Smooth muscle cell (in vitro differentiated cells): ENCODE measurements at regions not wholly inside any gene's neighbourhood (a gene's known extent, or its start where the extent isn't known, plus 50 kb on each side); places are given as distances from the start of the nearest gene placed in this dataset.

Experiments
- DNase-seq: peaks from one replicate; lab custom pipeline; 2025; ENCODE audit not compliant: unreplicated experiment; lab: John Stamatoyannopoulos, UW
- H2AFZ ChIP-seq: fragments of 200-600 bp; sonication (generic); 2 replicates; pipeline ENCODE4 v1.6.0; 2016; ENCODE audit warnings: antibody characterized with exemption, low read depth, mild to moderate bottlenecking
- H3F3A ChIP-seq: fragments of 200-600 bp; sonication (generic); 2 replicates; pipeline ENCODE4 v1.6.0; 2017; ENCODE audit warnings: antibody characterized with exemption, low read depth
- H3K27ac ChIP-seq: fragments of 200-600 bp; sonication (generic); 2 replicates; pipeline ENCODE4 v1.5.1; 2016; ENCODE audit warnings: low read depth, mild to moderate bottlenecking
- H3K27me3 ChIP-seq: fragments of 200-600 bp; sonication (generic); 2 replicates; pipeline ENCODE4 v1.6.1; 2016; ENCODE audit warnings: low read depth, mild to moderate bottlenecking
- H3K36me3 ChIP-seq: fragments of 200-600 bp; sonication (generic); 2 replicates; pipeline ENCODE4 v1.5.1; 2016; ENCODE audit warnings: low read depth
- H3K4me1 ChIP-seq: fragments of 200-600 bp; sonication (generic); 2 replicates; pipeline ENCODE4 v1.5.1; 2016; ENCODE audit warnings: low read depth
- H3K4me2 ChIP-seq: fragments of 200-600 bp; sonication (generic); 2 replicates; pipeline ENCODE4 v1.6.0; 2016; ENCODE audit warnings: mild to moderate bottlenecking
- H3K4me3 ChIP-seq: fragments of 200-600 bp; sonication (generic); 2 replicates; pipeline ENCODE4 v1.5.1; 2016; ENCODE audit warnings: mild to moderate bottlenecking
- H3K79me2 ChIP-seq: fragments of 200-600 bp; sonication (generic); 2 replicates; pipeline ENCODE4 v1.6.0; 2016; ENCODE audit warnings: low read depth, mild to moderate bottlenecking
- H3K9ac ChIP-seq: fragments of 200-600 bp; sonication (generic); 2 replicates; pipeline ENCODE4 v1.6.0; 2016; ENCODE audit warnings: low read depth
- H3K9me3 ChIP-seq: fragments of 200-600 bp; sonication (generic); replicated peaks from 2 replicates; pipeline ENCODE4 v1.5.1; 2016; ENCODE audit warnings: low read depth
- H4K20me1 ChIP-seq: fragments of 200-600 bp; sonication (generic); 2 replicates; pipeline ENCODE4 v1.6.0; 2016; ENCODE audit warnings: low read depth
- CTCF ChIP-seq: fragments of 200-600 bp; sonication (generic); IDR thresholded peaks from 2 replicates; pipeline ENCODE4 v1.5.1; 2017; ENCODE audit warnings: borderline replicate concordance, mild to moderate bottlenecking, antibody characterized with exemption; ENCODE audit not compliant: insufficient read depth, poor library complexity, severe bottlenecking
- WGBS: methylation state at CpG from one replicate; pipeline ENCODE4 v1.1.7; 2016; ENCODE audit warnings: low lambda C conversion rate; 5-methylcytosine and 5-hydroxymethylcytosine counted together

GRCh38 chr4:3864742-3865721 is 98.8 kb downstream of the ADRA2C start:
- Histone ChIP-seq H3F3A (no peaks in the 10 kb centered on the region), H3K4me3 (no peak overlapping the region), H3K27me3 (peaks cover 18% of the 10 kb centered on the region), H4K20me1 (no peaks in the 10 kb centered on the region), H3K36me3 (no peaks in the 10 kb centered on the region), H2AFZ (no peak overlapping the region), H3K79me2 (no peaks in the 10 kb centered on the region), H3K4me1 (peaks cover 11% of the 10 kb centered on the region), H3K9ac (no peak overlapping the region), H3K9me3 (no peaks in the 10 kb centered on the region), H3K27ac (no peak overlapping the region), H3K4me2 (no peak overlapping the region)
- 91% methylated on average over 20 of the region's 28 CpGs for WGBS
- DNase-seq = no peak
- TF ChIP-seq CTCF = no peak

- DNase-seq = no peak
- Histone ChIP-seq H3K9ac (no peak overlapping the region), H3K4me1 (peaks cover 11% of the 10 kb centered on the region), H3K4me3 (no peak overlapping the region), H3K27me3 (peaks cover 30% of the 10 kb centered on the region), H3K79me2 (no peaks in the 10 kb centered on the region), H3K36me3 (no peaks in the 10 kb centered on the region), H3K4me2 (no peak overlapping the region), H4K20me1 (no peaks in the 10 kb centered on the region), H3F3A (no peaks in the 10 kb centered on the region), H2AFZ (no peak overlapping the region), H3K9me3 (no peaks in the 10 kb centered on the region), H3K27ac (no peak overlapping the region)
- TF ChIP-seq CTCF = no peak
- 92% methylated on average over 24 of the region's 24 CpGs for WGBS
Observed at GRCh38 chr4:3865986-3866812, 100.0 kb downstream of the ADRA2C start.

DNA sequence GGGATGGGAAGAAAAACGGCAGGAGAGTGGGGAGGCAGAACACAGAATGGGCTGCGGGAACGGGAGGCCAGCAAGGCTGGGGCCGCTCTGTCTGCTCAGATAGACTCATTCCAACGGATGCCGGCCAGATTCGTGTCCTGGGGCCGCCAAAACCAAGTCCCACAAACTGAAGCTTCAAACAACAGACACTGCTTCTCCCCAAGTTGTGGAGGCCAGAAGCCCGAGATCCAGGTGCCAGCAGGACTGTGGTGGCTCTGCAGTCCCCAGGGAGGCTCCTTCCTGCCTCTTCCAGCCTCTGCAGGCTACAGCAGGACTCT is 100.6 kb downstream of the ADRA2C start:
- Histone ChIP-seq H3K79me2 (no peaks in the 10 kb centered on the region), H3K27ac (no peak overlapping the region), H4K20me1 (no peaks in the 10 kb centered on the region), H3F3A (no peaks in the 10 kb centered on the region), H3K9me3 (no peaks in the 10 kb centered on the region), H3K4me1 (peaks cover 11% of the 10 kb centered on the region), H2AFZ (no peak overlapping the region), H3K9ac (no peak overlapping the region), H3K4me2 (no peak overlapping the region), H3K4me3 (no peak overlapping the region), H3K36me3 (no peaks in the 10 kb centered on the region), H3K27me3 (peaks cover 36% of the 10 kb centered on the region)
- 91% methylated on average over 9 of the region's 9 CpGs for WGBS
- no peak for DNase-seq
- TF ChIP-seq CTCF = no peak
